ENCODE measurements at regions not wholly inside any gene's neighbourhood (a gene's known extent, or its start where the extent isn't known, plus 50 kb on each side); places are given as distances from the start of the nearest gene placed in this dataset.
"Not testable (repeated sequence)": the region's sequence is repeated elsewhere in the genome, so short reads cannot be mapped to it uniquely, and the experiment has no call there.

DNA sequence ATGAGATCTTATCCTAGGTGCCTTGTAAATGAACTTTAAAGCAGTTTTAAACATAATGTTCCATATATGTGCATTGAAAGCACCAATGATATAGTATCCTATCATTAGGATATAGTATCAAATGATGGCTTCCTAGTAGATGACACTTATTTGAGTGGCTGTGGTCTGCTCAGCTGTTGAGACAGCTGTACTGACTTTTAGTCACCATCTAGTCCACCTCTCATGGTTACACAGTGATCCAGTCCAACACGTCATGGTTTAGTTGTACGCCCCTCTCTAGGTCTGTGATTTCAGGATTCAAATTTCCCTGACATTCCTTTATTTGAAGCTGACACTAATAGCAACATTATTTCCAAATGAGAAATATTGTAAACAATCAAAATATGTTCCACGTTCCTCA, 127.3 kb upstream of the TUT7 start:
- no peaks in the 10 kb centered on the region for H3K4me1 Mint-ChIP-seq (ENCODE audit: low read depth, unreplicated experiment)
- no peaks in the 10 kb centered on the region for H3K9me3 ChIP-seq (ENCODE audit: insufficient read depth, low read depth, low read length)
- H3K36me3 Mint-ChIP-seq (ENCODE audit: low read depth, unreplicated experiment), result no peaks in the 10 kb centered on the region
- H3K4me1 ChIP-seq (ENCODE audit: insufficient read depth, low read length), result no peaks in the 10 kb centered on the region
- no peaks in the 10 kb centered on the region for H3K36me3 ChIP-seq (ENCODE audit: insufficient read depth, low read length)
- no peak overlapping the region for H3K9ac ChIP-seq (ENCODE audit: low read length)
- TF ChIP-seq EZH2 (IDR thresholded peaks at IDR 0.05; ENCODE audit: insufficient read depth, low read length) (no peak), CTCF (IDR thresholded peaks at IDR 0.05; ENCODE audit: insufficient read depth, low read depth, low read length) (no peak)
- H3K4me3 Mint-ChIP-seq (ENCODE audit: unreplicated experiment), result no peak overlapping the region
- no peak overlapping the region for H3K4me3 ChIP-seq (ENCODE audit: insufficient read depth, low read depth, low read length)
- H3K27ac ChIP-seq (ENCODE audit: low read depth, low read length), result no peak overlapping the region
- FAIRE-seq, result no peak
- no peak overlapping the region for H3K27ac Mint-ChIP-seq (ENCODE audit: unreplicated experiment)
- H4K20me1 ChIP-seq (ENCODE audit: insufficient read depth, low read length), result no peaks in the 10 kb centered on the region
- peaks cover 6% of the 10 kb centered on the region for H3K9me3 Mint-ChIP-seq (ENCODE audit: unreplicated experiment)
- H3K27me3 Mint-ChIP-seq (ENCODE audit: low read depth, unreplicated experiment), result peaks cover 6% of the 10 kb centered on the region
- no peaks in the 10 kb centered on the region for H3K27me3 ChIP-seq (ENCODE audit: insufficient read depth, low read length)
- no peak overlapping the region for H3K4me2 ChIP-seq (ENCODE audit: low read length)
- no peak overlapping the region for H2AFZ ChIP-seq (ENCODE audit: low read depth, low read length)
- no peak for DNase-seq (ENCODE audit: low read depth)
- no peaks in the 10 kb centered on the region for H3K79me2 ChIP-seq (ENCODE audit: insufficient read depth, low read length)

DNA sequence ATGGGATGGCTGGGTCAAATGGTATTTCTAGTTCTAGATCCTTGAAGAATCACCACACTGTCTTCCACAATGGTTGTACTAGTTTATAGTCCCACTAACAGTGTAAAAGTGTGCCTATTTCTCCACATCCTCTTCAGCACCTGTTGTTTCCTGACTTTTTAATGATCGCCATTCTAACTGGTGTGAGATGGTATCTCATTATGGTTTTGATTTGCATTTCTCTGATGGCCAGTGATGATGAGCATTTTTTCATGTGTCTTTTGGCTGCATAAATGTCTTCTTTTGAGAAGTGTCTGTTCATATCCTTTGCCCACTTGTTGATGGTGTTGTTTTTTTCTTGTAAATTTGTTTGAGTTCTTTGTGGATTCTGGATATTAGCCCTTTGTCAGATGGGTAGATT, 121.0 kb upstream of the TUT7 start:
- not testable (repeated sequence) for DNase-seq (ENCODE audit: low read depth)

GRCh38 chr9:86471171-86471815, 117.1 kb upstream of the TUT7 start:
- Mint-ChIP-seq H3K27ac (ENCODE audit: unreplicated experiment) (no peak overlapping the region), H3K9me3 (ENCODE audit: unreplicated experiment) (no peaks in the 10 kb centered on the region), H3K27me3 (ENCODE audit: low read depth, unreplicated experiment) (peaks cover 2% of the 10 kb centered on the region), H3K4me3 (ENCODE audit: unreplicated experiment) (no peak overlapping the region), H3K36me3 (ENCODE audit: low read depth, unreplicated experiment) (no peaks in the 10 kb centered on the region), H3K4me1 (ENCODE audit: low read depth, unreplicated experiment) (no peaks in the 10 kb centered on the region)
- Histone ChIP-seq H3K4me1 (ENCODE audit: insufficient read depth, low read length) (no peaks in the 10 kb centered on the region), H2AFZ (ENCODE audit: low read depth, low read length) (no peak overlapping the region), H3K4me3 (ENCODE audit: insufficient read depth, low read depth, low read length) (no peak overlapping the region), H3K79me2 (ENCODE audit: insufficient read depth, low read length) (no peaks in the 10 kb centered on the region), H3K9ac (ENCODE audit: low read length) (no peak overlapping the region), H3K27me3 (ENCODE audit: insufficient read depth, low read length) (no peaks in the 10 kb centered on the region), H3K9me3 (ENCODE audit: insufficient read depth, low read depth, low read length) (no peaks in the 10 kb centered on the region), H3K27ac (ENCODE audit: low read depth, low read length) (no peak overlapping the region), H3K4me2 (ENCODE audit: low read length) (no peak overlapping the region), H4K20me1 (ENCODE audit: insufficient read depth, low read length) (no peaks in the 10 kb centered on the region), H3K36me3 (ENCODE audit: insufficient read depth, low read length) (no peaks in the 10 kb centered on the region)
- DNase-seq (ENCODE audit: low read depth) (no peak), FAIRE-seq (no peak)
- no peak for TF ChIP-seq CTCF (IDR thresholded peaks at IDR 0.05; ENCODE audit: insufficient read depth, low read depth, low read length)
- TF ChIP-seq EZH2 (IDR thresholded peaks at IDR 0.05; ENCODE audit: insufficient read depth, low read length), result no peak

More for the DNA sequence above, 121.0 kb upstream of the TUT7 start:
- H3K4me3 Mint-ChIP-seq (ENCODE audit: unreplicated experiment); H3K27me3 ChIP-seq (ENCODE audit: insufficient read depth, low read length); H2AFZ ChIP-seq (ENCODE audit: low read depth, low read length); H3K9ac ChIP-seq (ENCODE audit: low read length); FAIRE-seq; H3K27ac Mint-ChIP-seq (ENCODE audit: unreplicated experiment); H3K9me3 ChIP-seq (ENCODE audit: insufficient read depth, low read depth, low read length); H4K20me1 ChIP-seq (ENCODE audit: insufficient read depth, low read length); H3K36me3 ChIP-seq (ENCODE audit: insufficient read depth, low read length); H3K4me1 ChIP-seq (ENCODE audit: insufficient read depth, low read length); H3K9me3 Mint-ChIP-seq (ENCODE audit: unreplicated experiment); H3K27me3 Mint-ChIP-seq (ENCODE audit: low read depth, unreplicated experiment); H3K4me1 Mint-ChIP-seq (ENCODE audit: low read depth, unreplicated experiment); H3K79me2 ChIP-seq (ENCODE audit: insufficient read depth, low read length); H3K4me2 ChIP-seq (ENCODE audit: low read length); H3K27ac ChIP-seq (ENCODE audit: low read depth, low read length); H3K36me3 Mint-ChIP-seq (ENCODE audit: low read depth, unreplicated experiment); H3K4me3 ChIP-seq (ENCODE audit: insufficient read depth, low read depth, low read length): not testable (repeated sequence)

Measured in astrocyte (in vitro differentiated cells and primary cell).